ENCODE measurements at regions not wholly inside any gene's neighbourhood (a gene's known extent, or its start where the extent isn't known, plus 50 kb on each side); places are given as distances from the start of the nearest gene placed in this dataset.

DNA sequence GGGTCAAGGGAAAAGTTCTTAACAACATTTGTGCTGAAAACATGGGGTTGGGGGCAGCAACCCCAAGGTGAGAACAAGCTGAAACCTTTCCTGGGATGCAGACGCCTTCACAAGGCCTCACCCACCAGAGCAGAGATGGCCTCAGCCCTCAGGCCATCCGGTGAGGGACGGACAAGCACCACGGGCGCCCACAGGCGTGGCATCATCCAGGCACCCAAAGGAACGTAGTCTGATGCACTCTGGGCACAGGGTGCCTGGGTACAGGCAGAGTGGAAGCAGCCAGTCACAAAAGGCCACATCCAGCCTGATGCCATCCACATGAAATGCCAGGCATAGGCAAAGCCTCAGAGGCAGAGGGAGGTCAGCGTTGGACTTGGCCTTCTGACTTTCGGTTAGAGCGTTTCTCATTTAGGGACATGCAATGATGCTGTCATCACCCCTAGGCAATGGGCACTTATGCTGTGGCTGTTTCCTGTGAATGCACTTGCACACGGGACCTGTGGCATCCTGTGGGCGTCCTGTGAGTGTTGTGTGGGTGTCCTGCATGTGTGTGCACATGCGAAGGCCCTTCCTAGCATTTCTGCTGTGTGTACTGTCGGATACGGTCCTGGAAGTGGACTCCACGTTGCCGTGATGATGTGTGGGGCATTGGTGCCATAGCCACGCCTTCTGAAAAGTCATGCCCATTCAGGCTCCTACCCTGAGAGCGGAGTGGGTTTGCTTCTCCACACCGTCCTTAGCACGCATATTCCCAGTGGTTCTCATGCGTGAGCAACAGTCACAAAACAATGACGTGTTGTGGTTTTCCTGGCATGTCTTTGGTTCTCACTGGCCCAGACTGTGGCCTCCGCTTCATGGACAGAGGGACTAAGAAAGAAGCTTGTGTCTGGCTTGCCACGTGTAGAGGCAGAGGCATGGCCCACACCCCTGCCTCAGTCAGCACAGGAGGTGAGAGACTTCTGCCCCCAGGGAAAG is 52.7 kb upstream of the ZNF469 start:
- TF ChIP-seq CSDC2 (CRISPR knock-in tag; IDR thresholded peaks at IDR 0.05), result no peak
- TF ChIP-seq ZNF8 (CRISPR knock-in tag; IDR thresholded peaks at IDR 0.05), result no peak
